Heart left ventricle (tissue), 13 donors: ENCODE measurements at regions not wholly inside any gene's neighbourhood (a gene's known extent, or its start where the extent isn't known, plus 50 kb on each side); places are given as distances from the start of the nearest gene placed in this dataset.

Experiments used
- CTCF ChIP-seq, 12 donors: fragments of 200-600 bp; sonication (generic) in 4 of 12; IDR thresholded peaks; one replicate each; pipeline versions ENCODE4 v1.5.0 to v1.8.0; 2018 to 2022; ENCODE audit warnings: antibody characterized with exemption in 12 of 12, mild to moderate bottlenecking in 5 of 12
- POLR2A ChIP-seq, 2 donors: fragments of 450-650 bp; IDR thresholded peaks; one replicate each; pipeline ENCODE4 v1.6.1; 2017; ENCODE audit warnings: antibody characterized with exemption in 2 of 2, mild to moderate bottlenecking in 2 of 2, moderate library complexity in 2 of 2
- donor health status: ischemic (EF 13 %, LVEDD 7.1; RV severe dilation, severe dysfunction).
- donor health status: DM: no; HTN: yes; CAD: no.
- donor health status: DM: no; HTN: no; CAD: no.
- donor health status: ischemic (EF 25% LVEDD 6.9; RV normal size, moderate dysfunction).
- donor health status: ischemic (EF 25% LVEDD 5.7; RV mildly dilated, moderate dysfunction).
- donor health status: ischemic (EF 35%, LVEDD 5.7; RV mildly dilated, moderate dysfunction).
- donor health status: nonischemic (EF 11% LVEDD 7.7; RV severe dilation, severe dysfunction).
- donor health status: DM: yes; HTN: yes; CAD: no.
- donor health status: PGD.
- donor health status: ischemic (EF 29% LVEDD 5.4; RV normal size, mild dysfunction).
- donor health status: nonischemic (EF 23%, LVEDD 6.1; RV moderate dilation, normal function).

GRCh38 chr5:13358342-13358741 is 586.1 kb downstream of the DNAH5 start:
- TF ChIP-seq CTCF (IDR thresholded peaks at IDR 0.05) (no peak), POLR2A (IDR thresholded peaks at IDR 0.05) (no peak)
